ENCODE measurements at regions not wholly inside any gene's neighbourhood (a gene's known extent, or its start where the extent isn't known, plus 50 kb on each side); places are given as distances from the start of the nearest gene placed in this dataset.
"Not testable (repeated sequence)": the region's sequence is repeated elsewhere in the genome, so short reads cannot be mapped to it uniquely, and the experiment has no call there.

DNA sequence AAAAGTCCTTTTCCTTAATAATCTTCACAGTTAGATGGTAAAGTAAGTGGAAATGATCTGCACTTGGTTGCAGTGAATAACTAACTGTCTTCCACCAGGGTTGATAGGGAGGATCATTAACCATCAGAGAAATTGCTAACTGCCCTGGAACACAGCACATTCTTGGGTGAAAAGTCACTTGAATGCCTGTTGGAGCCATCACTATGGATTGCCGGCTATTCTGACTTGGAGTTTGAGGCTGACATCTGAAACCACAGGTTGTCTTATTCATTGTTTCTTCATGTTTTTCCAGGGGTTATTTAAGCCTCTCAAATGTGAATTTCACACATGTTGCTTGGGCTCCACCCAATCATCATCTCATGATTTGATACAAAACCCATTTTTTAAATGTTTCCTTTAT lies 901.4 kb downstream of the MCTP2 start:
- DNase-seq (ENCODE audit: low read depth, low spot score): no peak

DNA sequence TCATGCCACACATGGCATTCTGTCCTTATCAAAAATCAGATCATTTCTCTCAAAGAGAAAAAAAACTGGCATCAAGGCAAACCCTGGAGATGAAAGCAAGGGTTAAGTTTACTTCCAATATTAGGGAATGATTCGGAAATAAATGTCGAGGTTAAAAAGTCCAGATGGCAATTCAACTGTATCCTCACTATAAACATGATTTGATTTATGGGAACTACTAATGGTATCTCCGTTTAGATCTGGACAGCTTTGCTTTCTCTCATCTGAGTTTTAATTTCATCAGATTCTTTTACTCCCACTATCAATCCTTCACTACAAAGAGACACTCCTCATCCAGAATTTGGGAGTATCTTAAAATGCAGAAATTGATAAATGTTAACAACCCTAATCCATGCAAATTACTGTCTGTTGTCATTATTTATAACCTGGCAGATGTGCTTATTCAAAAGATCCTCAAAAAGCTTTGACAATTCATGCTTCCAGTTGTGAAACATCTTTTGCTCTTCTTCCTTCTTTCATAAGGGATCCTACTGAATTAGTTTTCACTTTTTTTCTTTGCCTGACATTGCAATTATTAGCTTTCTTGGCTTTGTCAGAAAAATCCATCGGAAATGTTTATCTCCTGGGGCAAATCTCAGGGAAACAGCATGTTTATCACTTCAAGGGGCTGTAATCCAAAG lies 903.2 kb downstream of the MCTP2 start:
- no peak for DNase-seq (ENCODE audit: low read depth, low spot score)

- DNase-seq (ENCODE audit: low read depth, low spot score): no peak
Measured at GRCh38 chr15:95138604-95139270, 907.4 kb downstream of the MCTP2 start.

DNA sequence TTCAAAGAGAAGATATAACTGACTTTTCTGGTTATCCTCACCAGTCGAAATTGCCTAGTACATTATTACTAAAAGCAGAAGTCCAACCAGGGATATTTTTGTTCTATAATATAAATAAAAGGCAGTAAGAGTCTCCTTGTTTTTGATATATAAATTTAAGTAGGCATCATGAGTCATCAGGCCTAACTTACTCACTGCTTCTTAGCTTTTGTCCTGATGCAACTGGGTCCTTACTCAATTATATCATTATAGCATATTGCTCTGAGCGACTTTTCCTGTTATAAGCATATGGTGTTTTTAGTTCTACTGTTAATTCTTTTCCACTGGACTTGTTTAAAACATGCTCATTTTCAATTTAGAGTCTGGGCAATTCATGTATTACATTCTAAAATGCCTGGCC lies 910.1 kb downstream of the MCTP2 start:
- DNase-seq (ENCODE audit: low read depth, low spot score): no peak

- DNase-seq (ENCODE audit: low read depth, low spot score): no peak
Measured at GRCh38 chr15:95142531-95142930, 911.2 kb downstream of the MCTP2 start.

DNA sequence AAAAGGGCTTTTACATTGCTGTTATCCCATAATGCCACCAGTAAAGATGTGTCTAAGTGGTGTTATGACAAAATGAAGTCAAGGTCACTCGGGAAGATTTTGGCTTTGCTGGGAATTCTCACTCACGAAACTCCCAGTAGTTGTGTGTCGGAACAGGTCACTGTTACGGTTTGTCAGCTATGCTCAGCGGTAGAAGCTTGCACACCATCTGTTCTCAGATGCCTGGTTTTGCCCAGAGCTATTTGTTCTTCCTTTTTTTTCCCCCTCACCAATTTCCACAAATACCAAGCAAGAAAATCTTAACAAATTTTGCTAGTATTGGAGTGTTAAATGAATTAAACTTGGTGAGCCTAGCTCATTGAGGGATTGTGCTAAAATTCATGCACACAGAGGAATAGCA lies 915.1 kb downstream of the MCTP2 start:
- DNase-seq (ENCODE audit: low read depth, low spot score): no peak

DNA sequence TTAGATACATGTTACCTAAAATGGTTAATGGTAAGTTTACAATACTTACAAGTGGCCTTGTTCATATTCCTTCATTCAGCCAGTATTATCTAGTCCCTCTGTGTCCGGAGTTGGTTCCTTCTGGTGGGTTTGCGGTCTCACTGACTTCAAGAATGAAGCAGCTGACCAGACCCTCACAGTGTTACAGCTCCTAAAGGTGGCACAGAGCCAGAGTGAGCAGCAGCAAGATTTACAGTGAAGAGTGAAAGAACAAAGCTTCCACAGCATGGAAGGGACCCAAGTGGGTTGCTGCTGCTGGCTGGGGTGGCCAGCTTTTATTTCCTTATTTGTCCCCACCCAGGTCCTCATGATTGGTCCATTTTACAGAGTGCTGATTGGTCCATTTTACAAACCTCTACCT lies 916.8 kb downstream of the MCTP2 start:
- no peak for DNase-seq (ENCODE audit: low read depth, low spot score)

DNA sequence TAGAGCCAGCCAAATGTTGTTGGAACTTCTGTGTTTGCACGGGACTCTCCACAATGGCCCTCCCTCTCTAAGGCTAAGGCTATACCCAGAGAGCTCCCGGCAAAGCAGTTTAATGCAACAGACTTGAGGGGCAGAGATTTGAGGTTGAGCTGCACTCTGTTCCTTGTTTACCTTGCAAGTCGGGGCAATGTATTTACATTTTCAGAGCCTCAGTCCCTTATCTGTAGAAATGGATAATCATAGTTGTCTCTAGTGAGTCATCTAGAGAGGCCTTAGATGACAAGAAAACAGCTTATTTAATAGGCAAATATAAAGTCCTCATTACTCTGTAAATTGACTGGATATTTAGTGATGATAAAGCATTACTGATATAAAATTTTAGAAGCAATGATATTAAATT lies 917.7 kb downstream of the MCTP2 start:
- DNase-seq (ENCODE audit: low read depth, low spot score): no peak

DNA sequence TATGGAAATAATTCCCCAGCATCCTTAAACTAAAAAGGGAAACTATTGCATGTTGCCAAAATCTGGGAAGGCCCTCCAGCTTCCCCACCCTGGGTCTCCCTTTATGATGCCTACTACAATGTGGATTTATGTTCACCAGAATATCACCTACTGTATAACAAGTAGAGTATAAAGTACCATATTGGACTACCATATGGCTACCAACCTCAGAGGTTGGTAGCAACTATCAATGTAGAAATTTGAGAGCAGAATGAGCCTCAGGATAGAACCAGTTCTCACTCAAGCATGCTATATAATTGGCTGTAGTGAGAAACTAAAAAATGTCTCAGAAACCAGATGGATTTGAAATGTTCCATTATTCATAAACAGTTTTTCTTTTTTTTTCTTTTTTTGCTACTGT lies 918.4 kb downstream of the MCTP2 start:
- DNase-seq (ENCODE audit: low read depth, low spot score): no peak

DNA sequence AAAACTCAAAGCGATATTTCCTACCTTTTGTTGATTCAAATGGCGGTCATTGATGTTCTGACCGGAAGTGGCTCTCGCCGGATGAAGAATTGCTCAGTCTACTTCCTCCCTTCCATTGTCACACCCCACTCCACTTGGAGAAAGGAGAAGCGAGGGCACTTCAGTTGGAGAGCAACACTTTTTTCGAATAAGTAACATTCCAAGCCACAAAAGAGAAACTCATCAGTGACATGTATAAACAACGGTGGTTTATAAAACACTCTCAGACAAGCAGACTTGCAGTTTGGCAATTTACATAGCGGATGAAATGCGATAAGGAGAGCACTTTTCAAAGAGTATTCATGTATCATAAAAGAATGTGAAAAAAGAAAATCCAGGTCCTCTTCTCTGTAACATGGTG lies 919.1 kb downstream of the MCTP2 start:
- no peak for DNase-seq (ENCODE audit: low read depth, low spot score)

DNA sequence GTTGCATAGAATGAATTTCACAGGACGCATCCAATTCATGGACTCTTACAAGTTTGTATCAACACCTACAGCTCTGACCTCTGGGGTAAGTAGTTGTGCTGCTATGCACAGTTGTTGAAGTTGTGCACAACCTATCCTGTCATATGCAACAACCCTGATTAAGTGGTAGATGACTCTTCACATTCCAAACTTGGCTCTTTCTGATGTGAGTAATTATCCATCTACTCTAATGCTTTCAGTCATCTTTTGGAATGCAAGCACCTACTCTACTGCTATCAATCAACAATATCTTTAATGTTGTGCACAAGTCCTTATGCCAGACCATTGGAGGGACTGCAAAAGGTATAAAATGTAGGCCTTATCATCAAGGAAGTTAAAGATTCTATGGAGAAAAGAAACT lies 921.4 kb downstream of the MCTP2 start:
- no peak for DNase-seq (ENCODE audit: low read depth, low spot score)

- DNase-seq (ENCODE audit: low read depth, low spot score): not testable (repeated sequence)
Measured at GRCh38 chr15:95153201-95153600, 921.8 kb downstream of the MCTP2 start.

DNA sequence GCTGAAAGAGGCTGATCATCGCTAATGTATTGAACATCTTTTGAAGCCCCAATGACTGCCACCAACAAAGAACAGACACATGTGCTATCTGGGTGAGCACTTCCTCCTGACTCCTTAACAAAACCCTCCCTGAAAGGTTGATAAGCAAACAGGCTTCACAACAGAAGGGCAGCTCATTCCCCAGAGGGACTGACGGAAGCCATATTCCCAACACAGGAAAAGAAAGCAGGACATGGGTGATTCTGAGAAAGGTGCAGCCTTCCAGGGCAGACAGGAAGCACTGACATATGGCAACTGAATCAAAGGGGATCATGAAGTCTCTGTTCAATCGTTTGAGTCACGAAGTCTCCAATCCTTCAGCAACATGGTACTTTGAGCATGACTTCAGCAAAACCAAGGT lies 929.0 kb downstream of the MCTP2 start:
- no peak for DNase-seq (ENCODE audit: low read depth, low spot score)

DNA sequence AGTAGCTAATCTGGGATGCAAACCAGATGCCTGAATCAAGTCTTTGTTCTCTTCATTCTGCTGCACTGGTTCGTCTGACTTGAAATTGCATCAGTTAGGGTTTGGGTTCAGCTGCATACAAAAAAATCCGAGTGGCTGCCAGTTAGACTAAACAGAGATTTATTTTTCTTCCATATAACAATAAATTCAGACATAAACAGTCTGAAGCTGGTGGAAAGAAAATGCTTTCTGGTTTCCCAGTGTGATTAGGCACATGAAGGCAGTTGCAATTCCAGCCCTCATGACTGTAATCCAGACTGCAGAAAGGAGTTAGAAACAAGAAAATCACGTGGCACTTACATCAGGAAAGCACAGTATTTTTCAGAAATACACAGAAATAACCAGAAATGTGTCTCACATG lies 930.7 kb downstream of the MCTP2 start:
- DNase-seq (ENCODE audit: low read depth, low spot score): no peak

GRCh38 chr15:95162531-95162930 lies 931.2 kb downstream of the MCTP2 start:
- DNase-seq (ENCODE audit: low read depth, low spot score): peak; percentile 11

DNA sequence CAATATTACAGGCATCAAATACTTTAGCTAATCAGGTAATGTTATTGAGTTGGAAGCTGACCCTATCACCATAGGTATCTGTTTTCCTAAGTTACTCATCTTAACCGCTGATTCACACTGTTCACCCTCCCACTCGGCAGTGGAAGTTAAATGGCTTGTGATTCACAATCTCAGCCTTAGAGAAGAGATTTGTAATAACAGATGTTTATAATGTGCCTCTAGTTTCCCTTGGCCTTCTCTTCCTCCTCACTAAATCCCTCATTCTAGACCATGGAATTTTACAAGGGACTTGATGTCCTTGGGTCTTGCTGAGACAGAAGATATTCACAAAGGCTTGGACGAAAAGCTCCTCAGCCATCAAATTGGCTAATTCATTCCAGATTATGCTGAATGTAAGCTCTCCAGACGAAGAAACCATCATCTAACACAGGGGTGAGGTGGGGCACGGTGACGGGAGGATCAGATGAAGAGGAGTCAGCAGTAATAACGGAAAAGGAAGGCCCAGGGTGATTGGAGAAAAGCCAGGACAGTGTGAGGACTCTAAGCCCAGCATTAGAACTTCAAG lies 931.7 kb downstream of the MCTP2 start:
- DNase-seq (ENCODE audit: low read depth, low spot score): peak; percentile 31

DNA sequence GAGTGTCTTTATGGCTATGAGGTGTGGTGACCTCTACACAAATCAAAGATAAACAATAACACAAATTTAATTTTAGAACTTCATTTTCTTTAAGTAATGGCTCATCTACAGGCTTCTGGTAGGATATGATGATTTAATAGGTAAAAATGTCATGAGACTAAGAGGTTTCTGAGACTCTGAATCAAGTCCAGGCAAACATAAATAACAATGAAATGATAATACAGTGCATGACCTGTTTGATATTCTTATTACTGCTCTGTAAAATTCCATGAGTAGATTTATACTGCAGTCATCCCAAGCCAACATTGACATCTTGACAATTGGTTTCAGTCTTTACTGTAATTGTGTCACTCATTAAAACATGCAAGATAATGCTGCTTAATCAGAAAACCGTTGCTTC lies 936.8 kb downstream of the MCTP2 start:
- DNase-seq (ENCODE audit: low read depth, low spot score): no peak

DNA sequence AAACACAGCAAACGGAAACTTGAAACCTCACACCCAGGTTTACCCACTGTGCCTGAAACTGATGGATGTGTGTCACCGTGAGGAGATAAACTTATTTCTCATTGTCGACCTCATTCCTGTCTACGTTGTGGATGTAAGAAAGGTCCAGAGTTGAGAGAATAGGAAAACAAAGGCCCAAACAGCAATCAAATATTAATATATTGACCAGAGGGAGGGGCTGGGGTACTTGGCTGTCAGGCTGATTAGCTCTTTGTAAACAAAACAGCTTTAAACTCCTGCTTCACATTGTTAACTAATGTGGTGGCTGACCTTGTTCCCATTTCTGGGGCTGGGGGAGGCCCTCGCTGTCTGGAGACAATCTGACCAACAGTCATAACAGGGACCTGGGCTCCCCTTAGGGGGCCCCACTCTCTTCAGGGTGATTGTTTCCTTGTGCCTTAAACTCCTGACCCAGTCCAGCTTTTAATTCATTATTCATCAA lies 937.6 kb downstream of the MCTP2 start:
- DNase-seq (ENCODE audit: low read depth, low spot score): no peak

GRCh38 chr15:95169541-95170459 lies 938.4 kb downstream of the MCTP2 start:
- no peak for DNase-seq (ENCODE audit: low read depth, low spot score)

DNA sequence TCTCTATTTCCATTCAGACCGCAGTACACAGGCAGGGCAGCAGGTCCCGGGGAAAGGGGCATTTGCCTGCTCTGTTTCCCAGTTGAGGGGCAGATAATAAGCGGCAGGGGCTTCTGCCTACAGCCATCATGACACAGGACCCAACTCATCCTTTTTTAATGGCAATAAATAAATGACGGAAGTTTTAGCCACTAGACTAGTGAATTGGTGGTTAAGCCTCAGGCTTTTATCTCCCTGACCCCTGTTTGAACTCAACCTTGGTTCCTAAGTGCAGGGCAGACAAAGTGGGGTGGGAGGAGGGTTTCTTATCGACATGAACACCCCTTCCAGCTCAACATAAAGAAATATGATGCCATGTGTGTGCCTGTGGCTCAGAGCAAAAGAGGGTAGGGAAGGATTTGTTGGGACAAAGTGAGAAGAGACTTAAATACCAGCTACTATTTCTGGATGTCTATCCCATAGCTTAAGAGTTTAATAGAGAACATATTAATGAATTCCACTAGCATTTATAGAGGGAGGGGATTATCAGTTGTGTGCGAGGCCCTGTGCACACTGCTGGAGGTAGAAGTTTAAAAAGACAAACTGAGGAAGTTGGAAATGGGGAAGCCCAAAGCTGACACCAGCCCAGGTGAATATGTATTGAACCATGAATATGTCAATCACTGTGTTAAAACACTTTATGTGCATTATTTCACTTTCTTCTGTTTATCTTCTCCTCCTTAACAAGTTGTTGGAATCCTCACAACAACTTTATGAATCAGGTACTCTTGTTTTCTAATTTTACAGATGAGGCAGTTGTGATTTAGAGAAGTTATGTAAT lies 939.4 kb downstream of the MCTP2 start:
- no peak for DNase-seq (ENCODE audit: low read depth, low spot score)

DNA sequence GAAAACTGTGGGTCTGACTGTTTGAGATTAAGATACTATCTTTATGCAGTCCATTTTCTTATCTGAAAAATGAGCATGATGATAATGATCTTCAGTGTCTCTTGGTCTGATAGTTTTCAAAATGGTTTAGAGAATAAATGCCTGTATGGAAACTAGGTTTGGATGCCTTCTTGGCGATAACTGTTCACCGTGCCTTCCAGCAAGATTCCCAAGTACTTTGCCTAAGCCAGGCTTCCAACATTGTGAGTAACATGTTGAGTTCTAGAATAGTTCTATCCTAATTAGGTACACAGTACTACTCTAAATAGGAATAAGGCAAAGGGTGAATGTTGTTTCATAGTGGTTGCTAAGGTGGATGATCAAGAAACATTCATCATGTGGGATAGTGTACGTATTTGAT lies 940.2 kb downstream of the MCTP2 start:
- no peak for DNase-seq (ENCODE audit: low read depth, low spot score)

Measured in brain pericyte (primary cell).